Activated B cell treated with CpG ODN at 0.5 μM for 24 hours (primary cell): ENCODE measurements at regions not wholly inside any gene's neighbourhood (a gene's known extent, or its start where the extent isn't known, plus 50 kb on each side); places are given as distances from the start of the nearest gene placed in this dataset.

Experiments
- ATAC-seq: fragments of 200-7000 bp; cut with Tn5 transposase; one replicate; pipeline ENCODE4 v1.10.0; 2021; ENCODE audit warnings: low read depth, mild to moderate bottlenecking, moderate library complexity
- CTCF ChIA-PET: fragments of 350-600 bp; sonication (Branson Sonifier 250); formaldehyde crosslinking; loops from one replicate; lab custom pipeline; 2021; ENCODE audit warnings: antibody characterized with exemption; lab: Charles Lee
- POLR2A ChIA-PET: fragments of 350-600 bp; sonication (Branson Sonifier 250); formaldehyde crosslinking; loops from one replicate; lab custom pipeline; 2021; ENCODE audit warnings: antibody characterized with exemption; lab: Charles Lee
- DNase-seq: peaks from one replicate; pipeline ENCODE4 v3.0.0; 2022
- H3K27ac Mint-ChIP-seq: one replicate; pipeline ENCODE4 v1.8.0; 2020; ENCODE audit warnings: mixed read lengths
- H3K27me3 Mint-ChIP-seq: one replicate; pipeline ENCODE4 v1.8.0; 2021; ENCODE audit warnings: mixed read lengths
- H3K36me3 Mint-ChIP-seq: one replicate; pipeline ENCODE4 v1.8.0; 2021; ENCODE audit warnings: low read depth, mixed read lengths
- H3K4me1 Mint-ChIP-seq: one replicate; pipeline ENCODE4 v1.8.0; 2021; ENCODE audit warnings: mixed read lengths
- H3K4me3 Mint-ChIP-seq: one replicate; pipeline ENCODE4 v1.8.0; 2020; ENCODE audit warnings: mild to moderate bottlenecking, mixed read lengths
- H3K9me3 Mint-ChIP-seq: one replicate; pipeline ENCODE4 v1.8.0; 2020; ENCODE audit warnings: mixed read lengths
- CTCF ChIP-seq: fragments of 200-600 bp; IDR thresholded peaks from one replicate; pipeline ENCODE4 v1.8.0; 2022; ENCODE audit warnings: antibody characterized with exemption, mild to moderate bottlenecking
- intact Hi-C: fragments of 100-400 bp; cut with micrococcal nuclease; formaldehyde crosslinking; loops from one replicate; pipeline ENCODE4 v1.15.1; 2024

- ChIA-PET POLR2A (no interaction called here), CTCF (no interaction called here)
- Mint-ChIP-seq H3K27me3 (no peaks in the 10 kb centered on the region), H3K36me3 (no peaks in the 10 kb centered on the region), H3K4me1 (no peaks in the 10 kb centered on the region), H3K27ac (no peak overlapping the region), H3K4me3 (no peak overlapping the region), H3K9me3 (no peaks in the 10 kb centered on the region)
- ATAC-seq (no peak), DNase-seq (no peak)
- intact Hi-C loops, result no loop called here
- no peak for TF ChIP-seq CTCF
These were observed 2700.2 kb downstream of the PCDH9 start for GRCh38 chr13:64529874-64530485.

- Mint-ChIP-seq H3K36me3 (no peaks in the 10 kb centered on the region), H3K4me1 (no peaks in the 10 kb centered on the region), H3K9me3 (no peaks in the 10 kb centered on the region), H3K27ac (no peak overlapping the region), H3K27me3 (no peaks in the 10 kb centered on the region), H3K4me3 (no peak overlapping the region)
- TF ChIP-seq CTCF, result no peak
- CTCF ChIA-PET, result no interaction called here
- DNase-seq, result no peak
- POLR2A ChIA-PET, result no interaction called here
- ATAC-seq, result no peak
- intact Hi-C loops, result no loop called here
These were observed 2701.3 kb downstream of the PCDH9 start for GRCh38 chr13:64528838-64529237.

GRCh38 chr13:64527561-64527960 lies 2702.6 kb downstream of the PCDH9 start:
- intact Hi-C loops, result no loop called here
- POLR2A ChIA-PET, result no interaction called here
- no peaks in the 10 kb centered on the region for H3K9me3 Mint-ChIP-seq
- no peaks in the 10 kb centered on the region for H3K4me1 Mint-ChIP-seq
- TF ChIP-seq CTCF, result no peak
- CTCF ChIA-PET, result no interaction called here
- DNase-seq, result no peak
- no peaks in the 10 kb centered on the region for H3K27me3 Mint-ChIP-seq
- no peak overlapping the region for H3K4me3 Mint-ChIP-seq
- ATAC-seq, result no peak
- no peak overlapping the region for H3K27ac Mint-ChIP-seq
- H3K36me3 Mint-ChIP-seq, result no peaks in the 10 kb centered on the region

- no peak overlapping the region for H3K27ac Mint-ChIP-seq
- no peaks in the 10 kb centered on the region for H3K36me3 Mint-ChIP-seq
- H3K9me3 Mint-ChIP-seq, result no peaks in the 10 kb centered on the region
- intact Hi-C loops, result no loop called here
- H3K4me1 Mint-ChIP-seq, result no peaks in the 10 kb centered on the region
- POLR2A ChIA-PET, result no interaction called here
- TF ChIP-seq CTCF, result no peak
- CTCF ChIA-PET, result no interaction called here
- H3K4me3 Mint-ChIP-seq, result no peak overlapping the region
- no peaks in the 10 kb centered on the region for H3K27me3 Mint-ChIP-seq
- no peak for ATAC-seq
- DNase-seq, result no peak
These were observed 2704.4 kb downstream of the PCDH9 start for GRCh38 chr13:64525687-64526086.

- Mint-ChIP-seq H3K27ac (no peak overlapping the region), H3K9me3 (peaks cover 13% of the 10 kb centered on the region), H3K36me3 (no peaks in the 10 kb centered on the region), H3K4me1 (no peaks in the 10 kb centered on the region), H3K27me3 (no peaks in the 10 kb centered on the region), H3K4me3 (no peak overlapping the region)
- ChIA-PET POLR2A (no interaction called here), CTCF (no interaction called here)
- TF ChIP-seq CTCF, result no peak
- DNase-seq (no peak), ATAC-seq (no peak)
- intact Hi-C loops, result no loop called here
These were observed 2719.4 kb downstream of the PCDH9 start for GRCh38 chr13:64510747-64511146.
